Neural cell (in vitro differentiated cells): ENCODE measurements at regions not wholly inside any gene's neighbourhood (a gene's known extent, or its start where the extent isn't known, plus 50 kb on each side); places are given as distances from the start of the nearest gene placed in this dataset.

ENCODE experiments used
- H2AFZ ChIP-seq: fragments of 200-600, 300-800 bp; sonication (generic), shearing (Covaris generic); 2 replicates; pipeline ENCODE4 v1.6.0; 2014; ENCODE audit warnings: low read depth, mild to moderate bottlenecking, antibody characterized with exemption, low read length, moderate library complexity
- H3F3A ChIP-seq: fragments of 200-600 bp; shearing (Covaris generic); 2 replicates; pipeline ENCODE4 v1.6.1; 2016; ENCODE audit warnings: mild to moderate bottlenecking, moderate library complexity, mixed read lengths, antibody characterized with exemption, low read length; ENCODE audit not compliant: insufficient read depth, poor library complexity, severe bottlenecking
- H3K27ac ChIP-seq: fragments of 200-600, 300-800 bp; sonication (generic), shearing (Covaris generic); 2 replicates; pipeline ENCODE4 v1.5.1; 2014; ENCODE audit warnings: mild to moderate bottlenecking, low read length, moderate library complexity
- H3K27me3 ChIP-seq: fragments of 300-800, 200-600 bp; sonication (generic), shearing (Covaris generic); 2 replicates; pipeline ENCODE4 v1.6.0; 2014; ENCODE audit warnings: mild to moderate bottlenecking, low read depth, low read length, moderate library complexity; ENCODE audit not compliant: insufficient read depth
- H3K36me3 ChIP-seq: fragments of 300-800, 200-600 bp; sonication (generic), shearing (Covaris generic); 2 replicates; pipeline ENCODE4 v1.5.1; 2014; ENCODE audit warnings: mild to moderate bottlenecking, antibody characterized with exemption, low read length, moderate library complexity; ENCODE audit not compliant: insufficient read depth
- H3K4me2 ChIP-seq: fragments of 300-800, 200-600 bp; sonication (generic), shearing (Covaris generic); 2 replicates; pipeline ENCODE4 v1.6.0; 2014; ENCODE audit warnings: mild to moderate bottlenecking, low read length
- H3K4me3 ChIP-seq: fragments of 300-800, 200-600 bp; sonication (generic), shearing (Covaris generic); 2 replicates; pipeline ENCODE4 v1.5.1; 2014; ENCODE audit warnings: mild to moderate bottlenecking, low read length, moderate library complexity
- H3K79me2 ChIP-seq: fragments of 200-600 bp; shearing (Covaris generic); replicated peaks from 2 replicates; pipeline ENCODE4 v1.6.0; 2014; ENCODE audit warnings: mild to moderate bottlenecking, low read length, moderate library complexity; ENCODE audit not compliant: insufficient read depth
- H3K9ac ChIP-seq: fragments of 300-800, 200-600 bp; sonication (generic), shearing (Covaris generic); 2 replicates; pipeline ENCODE4 v1.6.1; 2016; ENCODE audit warnings: mild to moderate bottlenecking, low read length, mixed read lengths
- H3K9me2 ChIP-seq: fragments of 200-600 bp; shearing (Covaris generic); 2 replicates; pipeline ENCODE4 v1.6.1; 2016; ENCODE audit warnings: mild to moderate bottlenecking, low read length, mixed read lengths; ENCODE audit not compliant: insufficient read depth
- H3K9me3 ChIP-seq: fragments of 200-600, 300-800 bp; sonication (generic), shearing (Covaris generic); 2 replicates; pipeline ENCODE4 v1.6.1; 2016; ENCODE audit warnings: mild to moderate bottlenecking, mixed run types, low read length, moderate library complexity, mixed read lengths
- H4K20me1 ChIP-seq: fragments of 200-600 bp; shearing (Covaris generic); 2 replicates; pipeline ENCODE4 v1.6.1; 2016; ENCODE audit warnings: mild to moderate bottlenecking, mixed run types; ENCODE audit not compliant: insufficient read depth
- EP300 ChIP-seq: fragments of 450-650 bp; conservative IDR thresholded peaks from 2 replicates; pipeline ENCODE4 v1.6.1; 2014; ENCODE audit warnings: antibody characterized with exemption, mild to moderate bottlenecking, moderate library complexity; ENCODE audit not compliant: poor library complexity, severe bottlenecking
- EZH2 ChIP-seq: fragments of 200-600, 300-800 bp; shearing (Covaris generic), sonication (generic); IDR thresholded peaks from 2 replicates; pipeline ENCODE4 v1.6.1; 2014; ENCODE audit warnings: antibody characterized with exemption, low read length, borderline replicate concordance, mild to moderate bottlenecking; ENCODE audit not compliant: insufficient read depth, poor library complexity, severe bottlenecking
- MXI1 ChIP-seq: fragments of 450-650 bp; conservative IDR thresholded peaks from 2 replicates; pipeline ENCODE4 v1.6.1; 2014; ENCODE audit warnings: antibody characterized with exemption, mild to moderate bottlenecking; ENCODE audit not compliant: poor library complexity, severe bottlenecking
- POLR2AphosphoS5 ChIP-seq: IDR thresholded peaks from 2 replicates; pipeline ENCODE4 v1.6.1; 2012
- RAD21 ChIP-seq: fragments of 450-650 bp; conservative IDR thresholded peaks from 2 replicates; pipeline ENCODE4 v1.6.1; 2014; ENCODE audit warnings: antibody characterized with exemption, mild to moderate bottlenecking, moderate library complexity
- SMC3 ChIP-seq: fragments of 450-650 bp; conservative IDR thresholded peaks from 2 replicates; pipeline ENCODE4 v1.6.1; 2014; ENCODE audit warnings: antibody characterized with exemption, mild to moderate bottlenecking, moderate library complexity; ENCODE audit not compliant: poor library complexity
- TAF1 ChIP-seq: IDR thresholded peaks from 2 replicates; pipeline ENCODE4 v1.6.1; 2012; ENCODE audit warnings: low read depth
- TF ChIP-seq, protein P1 (sequence below): IDR thresholded peaks from 2 replicates; pipeline ENCODE4 v1.6.1; 2012; ENCODE audit warnings: borderline replicate concordance
- TF ChIP-seq, protein P2 (sequence below): fragments of 450-650 bp; IDR thresholded peaks from 2 replicates; pipeline ENCODE4 v1.5.1; 2014; ENCODE audit warnings: antibody characterized with exemption, mild to moderate bottlenecking, moderate library complexity; ENCODE audit not compliant: poor library complexity, severe bottlenecking

DNA sequence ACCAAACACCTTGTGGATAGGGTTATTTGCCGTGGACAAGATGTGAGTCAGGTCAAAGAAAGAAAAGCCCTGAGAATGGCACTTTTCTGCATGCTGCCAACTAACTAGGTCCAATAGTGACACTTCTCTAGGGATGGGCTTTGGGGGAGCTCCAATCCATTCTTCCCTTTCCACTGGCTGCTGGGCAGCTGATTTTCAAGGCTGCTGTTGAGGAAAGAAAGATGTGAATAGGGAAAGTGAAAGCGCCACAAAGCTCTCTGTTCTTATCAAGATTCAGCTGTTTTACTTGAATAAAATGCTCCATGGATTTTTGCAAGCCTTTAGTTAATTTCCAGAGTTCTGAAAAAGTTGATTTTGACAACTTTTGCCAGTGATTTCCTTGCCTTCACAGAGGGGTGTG lies 244.2 kb upstream of the F9 start:
- Histone ChIP-seq H3K4me2 (no peak overlapping the region), H3K4me3 (no peak overlapping the region), H3K9ac (no peak overlapping the region), H3K9me3 (no peaks in the 10 kb centered on the region), H3K79me2 (no peaks in the 10 kb centered on the region), H4K20me1 (no peaks in the 10 kb centered on the region), H2AFZ (no peak overlapping the region), H3F3A (no peaks in the 10 kb centered on the region), H3K27me3 (no peaks in the 10 kb centered on the region), H3K36me3 (no peaks in the 10 kb centered on the region), H3K27ac (no peak overlapping the region), H3K9me2 (no peaks in the 10 kb centered on the region)
- no peak for TF ChIP-seq MXI1
- TF ChIP-seq, protein P1, sequence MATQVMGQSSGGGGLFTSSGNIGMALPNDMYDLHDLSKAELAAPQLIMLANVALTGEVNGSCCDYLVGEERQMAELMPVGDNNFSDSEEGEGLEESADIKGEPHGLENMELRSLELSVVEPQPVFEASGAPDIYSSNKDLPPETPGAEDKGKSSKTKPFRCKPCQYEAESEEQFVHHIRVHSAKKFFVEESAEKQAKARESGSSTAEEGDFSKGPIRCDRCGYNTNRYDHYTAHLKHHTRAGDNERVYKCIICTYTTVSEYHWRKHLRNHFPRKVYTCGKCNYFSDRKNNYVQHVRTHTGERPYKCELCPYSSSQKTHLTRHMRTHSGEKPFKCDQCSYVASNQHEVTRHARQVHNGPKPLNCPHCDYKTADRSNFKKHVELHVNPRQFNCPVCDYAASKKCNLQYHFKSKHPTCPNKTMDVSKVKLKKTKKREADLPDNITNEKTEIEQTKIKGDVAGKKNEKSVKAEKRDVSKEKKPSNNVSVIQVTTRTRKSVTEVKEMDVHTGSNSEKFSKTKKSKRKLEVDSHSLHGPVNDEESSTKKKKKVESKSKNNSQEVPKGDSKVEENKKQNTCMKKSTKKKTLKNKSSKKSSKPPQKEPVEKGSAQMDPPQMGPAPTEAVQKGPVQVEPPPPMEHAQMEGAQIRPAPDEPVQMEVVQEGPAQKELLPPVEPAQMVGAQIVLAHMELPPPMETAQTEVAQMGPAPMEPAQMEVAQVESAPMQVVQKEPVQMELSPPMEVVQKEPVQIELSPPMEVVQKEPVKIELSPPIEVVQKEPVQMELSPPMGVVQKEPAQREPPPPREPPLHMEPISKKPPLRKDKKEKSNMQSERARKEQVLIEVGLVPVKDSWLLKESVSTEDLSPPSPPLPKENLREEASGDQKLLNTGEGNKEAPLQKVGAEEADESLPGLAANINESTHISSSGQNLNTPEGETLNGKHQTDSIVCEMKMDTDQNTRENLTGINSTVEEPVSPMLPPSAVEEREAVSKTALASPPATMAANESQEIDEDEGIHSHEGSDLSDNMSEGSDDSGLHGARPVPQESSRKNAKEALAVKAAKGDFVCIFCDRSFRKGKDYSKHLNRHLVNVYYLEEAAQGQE = no peak
- TF ChIP-seq TAF1 = no peak
- no peak for TF ChIP-seq SMC3
- no peak for TF ChIP-seq EP300
- no peak for TF ChIP-seq RAD21
- no peak for TF ChIP-seq POLR2AphosphoS5
- TF ChIP-seq, protein P2, sequence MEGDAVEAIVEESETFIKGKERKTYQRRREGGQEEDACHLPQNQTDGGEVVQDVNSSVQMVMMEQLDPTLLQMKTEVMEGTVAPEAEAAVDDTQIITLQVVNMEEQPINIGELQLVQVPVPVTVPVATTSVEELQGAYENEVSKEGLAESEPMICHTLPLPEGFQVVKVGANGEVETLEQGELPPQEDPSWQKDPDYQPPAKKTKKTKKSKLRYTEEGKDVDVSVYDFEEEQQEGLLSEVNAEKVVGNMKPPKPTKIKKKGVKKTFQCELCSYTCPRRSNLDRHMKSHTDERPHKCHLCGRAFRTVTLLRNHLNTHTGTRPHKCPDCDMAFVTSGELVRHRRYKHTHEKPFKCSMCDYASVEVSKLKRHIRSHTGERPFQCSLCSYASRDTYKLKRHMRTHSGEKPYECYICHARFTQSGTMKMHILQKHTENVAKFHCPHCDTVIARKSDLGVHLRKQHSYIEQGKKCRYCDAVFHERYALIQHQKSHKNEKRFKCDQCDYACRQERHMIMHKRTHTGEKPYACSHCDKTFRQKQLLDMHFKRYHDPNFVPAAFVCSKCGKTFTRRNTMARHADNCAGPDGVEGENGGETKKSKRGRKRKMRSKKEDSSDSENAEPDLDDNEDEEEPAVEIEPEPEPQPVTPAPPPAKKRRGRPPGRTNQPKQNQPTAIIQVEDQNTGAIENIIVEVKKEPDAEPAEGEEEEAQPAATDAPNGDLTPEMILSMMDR = no peak
- TF ChIP-seq EZH2 = no peak

DNA sequence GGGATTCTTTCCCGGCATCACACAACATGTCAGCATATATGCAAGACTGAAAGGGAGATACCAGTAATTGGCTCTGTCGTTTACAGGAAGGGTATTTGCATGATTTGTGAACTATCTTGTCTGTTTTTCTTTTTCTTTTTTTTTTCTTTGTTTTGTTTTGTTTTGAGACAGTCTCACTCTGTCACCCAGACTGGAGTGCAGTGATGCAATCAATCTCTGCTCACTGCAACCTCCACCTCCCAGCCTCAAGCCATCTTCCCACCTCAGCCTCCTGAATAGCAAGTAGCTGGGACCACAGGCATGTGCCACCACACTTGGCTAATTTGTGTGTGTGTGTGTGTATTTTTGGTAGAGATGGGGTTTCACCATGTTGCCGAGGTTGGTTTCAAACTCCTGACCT lies 262.7 kb upstream of the F9 start:
- H3F3A ChIP-seq = no peaks in the 10 kb centered on the region
- H3K36me3 ChIP-seq = no peaks in the 10 kb centered on the region
- H4K20me1 ChIP-seq = no peaks in the 10 kb centered on the region
- no peaks in the 10 kb centered on the region for H3K9me2 ChIP-seq
- TF ChIP-seq, protein P2 = no peak
- TF ChIP-seq RAD21 (no peak), MXI1 (no peak), TAF1 (no peak), POLR2AphosphoS5 (no peak), EZH2 (no peak), SMC3 (no peak), EP300 (no peak)
- TF ChIP-seq, protein P1 = no peak
- no peak overlapping the region for H3K4me2 ChIP-seq
- no peak overlapping the region for H3K27ac ChIP-seq
- no peaks in the 10 kb centered on the region for H3K9me3 ChIP-seq
- no peaks in the 10 kb centered on the region for H3K79me2 ChIP-seq
- H2AFZ ChIP-seq = no peak overlapping the region
- H3K27me3 ChIP-seq = no peaks in the 10 kb centered on the region
- H3K4me3 ChIP-seq = no peak overlapping the region
- no peak overlapping the region for H3K9ac ChIP-seq
